ENCODE measurements at regions not wholly inside any gene's neighbourhood (a gene's known extent, or its start where the extent isn't known, plus 50 kb on each side); places are given as distances from the start of the nearest gene placed in this dataset.

DNA sequence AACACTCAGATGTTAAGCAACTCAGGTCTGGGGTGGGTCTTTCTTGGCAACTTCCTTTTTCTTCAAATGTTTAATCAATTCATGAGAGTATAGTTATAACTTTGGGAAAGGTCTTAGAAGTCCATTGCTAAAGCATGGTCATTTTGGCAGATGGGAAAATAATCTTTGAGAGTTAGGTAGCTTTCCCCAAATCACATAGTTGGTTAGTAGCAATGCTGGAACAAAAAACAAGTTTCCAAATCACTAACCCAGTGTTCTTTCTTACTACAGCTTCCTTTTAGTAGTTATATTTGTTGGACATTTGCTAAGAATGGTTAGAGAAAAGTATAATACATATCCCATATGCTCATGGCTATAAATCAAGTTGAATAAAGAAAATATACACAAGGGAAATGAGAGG lies 185.2 kb upstream of the SLC14A2 start:
- DNase-seq (ENCODE audit: low read depth in 2 of 2), result no peak

GRCh38 chr18:45435810-45436209 lies 179.5 kb upstream of the SLC14A2 start:
- no peak for DNase-seq (ENCODE audit: low read depth in 2 of 2)

DNA sequence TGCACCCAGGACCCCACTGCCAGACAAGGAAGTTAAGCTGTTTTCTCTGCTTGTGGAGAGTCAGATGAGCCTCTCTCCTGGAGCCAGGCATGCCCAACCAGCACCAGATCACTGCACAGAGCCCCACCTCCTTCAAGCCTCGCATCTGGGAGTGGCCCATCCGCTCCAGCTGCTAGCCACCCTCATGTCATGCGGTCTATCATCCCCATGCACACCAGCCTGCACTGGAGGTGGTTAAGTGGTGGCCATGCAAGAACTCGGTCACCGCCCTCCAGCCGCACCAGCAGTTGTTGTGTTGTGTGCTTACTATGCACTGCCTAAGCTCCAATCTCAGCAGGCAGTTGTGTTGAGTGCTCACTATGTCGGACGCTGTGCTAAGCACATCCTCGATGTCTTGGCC lies 177.9 kb upstream of the SLC14A2 start:
- DNase-seq (ENCODE audit: low read depth in 2 of 2), result no peak

DNA sequence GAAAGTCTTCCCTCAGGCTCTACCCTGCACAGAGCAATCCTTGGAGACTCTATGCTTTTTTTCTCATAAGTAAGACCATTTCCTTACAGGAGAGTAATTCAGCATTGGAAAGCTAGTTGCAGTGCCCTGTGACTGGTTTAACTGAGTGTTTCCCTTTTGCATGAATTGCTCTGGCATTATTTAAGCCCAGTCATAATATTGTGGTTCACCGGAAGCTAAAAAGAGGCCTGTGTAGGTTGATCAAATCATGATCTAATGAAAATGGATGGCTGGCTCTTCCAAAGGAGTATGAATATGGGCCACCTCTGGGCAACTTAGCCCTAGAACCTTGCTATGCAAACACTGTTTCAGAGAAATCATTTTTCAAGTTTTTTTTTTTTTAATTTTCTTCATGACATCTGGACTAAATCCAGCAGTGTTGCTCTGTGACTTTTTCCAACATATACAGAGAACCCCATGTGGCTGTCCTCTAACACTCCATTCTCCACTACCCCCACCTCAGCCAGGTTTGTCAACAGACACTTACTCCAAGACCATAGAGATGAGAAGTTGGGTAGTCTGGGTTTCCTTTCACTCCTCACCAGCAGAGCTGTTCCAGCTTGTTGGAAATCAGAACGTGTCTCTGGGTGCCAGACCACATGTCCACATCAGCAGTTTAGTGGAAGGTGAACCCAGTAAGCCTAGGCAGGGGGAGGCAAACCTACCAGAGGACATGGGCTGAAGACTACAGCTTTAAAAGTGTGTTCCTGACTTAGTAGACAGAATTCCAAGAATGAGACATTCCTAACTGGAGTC lies 175.2 kb upstream of the SLC14A2 start:
- DNase-seq (ENCODE audit: low read depth in 2 of 2), result no peak

GRCh38 chr18:45441110-45441847 lies 174.0 kb upstream of the SLC14A2 start:
- no peak for DNase-seq (ENCODE audit: low read depth in 2 of 2)

- no peak for DNase-seq (ENCODE audit: low read depth in 2 of 2)
These were observed 171.2 kb upstream of the SLC14A2 start for GRCh38 chr18:45444040-45444439.

GRCh38 chr18:45447355-45448265 lies 167.7 kb upstream of the SLC14A2 start:
- no peak for DNase-seq (ENCODE audit: low read depth in 2 of 2)

DNA sequence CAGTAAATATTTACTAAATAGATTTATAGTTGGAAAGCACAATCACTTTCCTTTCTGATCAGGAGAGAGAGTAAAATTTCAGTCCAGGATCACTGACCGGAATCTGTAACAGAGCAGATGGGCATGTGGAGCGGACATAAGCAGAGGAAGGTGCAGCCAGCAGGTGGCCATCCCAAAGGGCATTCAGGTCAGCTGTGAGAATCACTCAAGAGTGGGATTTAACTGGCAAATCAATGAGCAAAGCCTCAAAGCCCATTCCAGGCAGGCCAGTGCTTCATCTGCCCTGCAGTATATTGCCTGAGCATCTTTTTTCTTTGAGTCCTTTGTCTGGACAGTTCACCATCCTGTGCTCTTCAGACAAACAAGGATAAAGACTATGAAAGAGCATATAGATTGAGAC lies 166.4 kb upstream of the SLC14A2 start:
- DNase-seq (ENCODE audit: low read depth in 2 of 2), result no peak

DNA sequence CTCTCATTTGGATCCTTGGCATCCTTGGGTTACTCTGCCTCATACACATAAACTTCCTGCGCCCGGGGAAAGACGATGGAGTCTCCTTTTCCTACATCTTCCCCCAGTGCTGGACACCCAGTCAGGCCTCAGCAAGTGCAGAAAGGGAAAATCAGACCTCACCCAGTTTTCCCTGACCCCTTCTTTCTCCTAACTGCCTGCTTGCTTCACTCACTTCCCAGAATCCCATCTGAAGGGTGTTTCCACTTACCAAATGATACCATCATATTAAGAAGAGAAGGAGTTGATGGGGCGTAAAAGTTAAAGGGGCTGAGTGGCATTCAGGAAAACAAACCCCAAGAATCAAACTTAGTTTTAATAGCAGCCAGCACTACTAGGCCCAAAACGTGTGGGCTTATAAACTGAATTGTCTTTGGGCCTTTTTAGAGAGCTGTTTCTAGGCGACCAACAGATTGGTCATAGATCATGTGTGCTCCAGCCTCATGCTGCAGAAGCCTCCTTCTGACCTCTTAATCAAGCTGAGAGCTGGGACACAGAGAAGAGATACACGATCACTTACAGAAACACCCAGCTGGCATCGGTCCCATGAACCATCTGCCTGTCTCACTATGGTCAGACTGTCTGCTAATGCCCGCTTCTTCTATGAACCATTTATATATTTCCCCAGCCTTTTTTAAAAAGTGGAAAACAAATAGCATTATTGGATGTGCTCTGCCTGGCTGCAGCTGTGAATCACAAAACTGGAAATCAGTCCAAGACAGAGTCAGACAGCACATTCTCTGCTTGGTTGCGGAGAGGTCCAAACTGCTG lies 165.7 kb upstream of the SLC14A2 start:
- no peak for DNase-seq (ENCODE audit: low read depth in 2 of 2)

GRCh38 chr18:45456090-45457021 lies 158.9 kb upstream of the SLC14A2 start:
- DNase-seq (ENCODE audit: low read depth in 2 of 2), result no peak

GRCh38 chr18:45458033-45458432 lies 157.2 kb upstream of the SLC14A2 start:
- no peak for DNase-seq (ENCODE audit: low read depth in 2 of 2)

DNA sequence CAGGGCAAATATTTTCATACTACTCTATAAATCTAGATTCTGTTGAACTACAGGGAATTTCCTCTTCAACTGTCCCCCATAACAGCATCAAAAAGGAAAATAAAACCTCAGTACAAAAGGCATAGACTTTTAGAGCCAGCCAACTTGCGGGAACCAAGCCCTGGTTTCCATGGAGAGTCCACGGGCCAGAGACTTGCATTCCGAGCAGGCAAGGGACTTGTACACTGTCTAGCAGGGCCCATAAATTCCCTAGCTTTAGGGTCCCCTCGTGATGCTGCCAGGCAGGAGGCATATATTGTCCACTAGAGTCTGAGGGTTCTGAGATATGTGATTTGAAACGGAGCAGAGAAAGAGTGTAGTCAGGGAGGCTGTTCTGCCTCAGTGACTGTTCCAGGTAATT lies 153.1 kb upstream of the SLC14A2 start:
- no peak for DNase-seq (ENCODE audit: low read depth in 2 of 2)

GRCh38 chr18:45463451-45463850 lies 151.8 kb upstream of the SLC14A2 start:
- DNase-seq (ENCODE audit: low read depth in 2 of 2), result no peak

DNA sequence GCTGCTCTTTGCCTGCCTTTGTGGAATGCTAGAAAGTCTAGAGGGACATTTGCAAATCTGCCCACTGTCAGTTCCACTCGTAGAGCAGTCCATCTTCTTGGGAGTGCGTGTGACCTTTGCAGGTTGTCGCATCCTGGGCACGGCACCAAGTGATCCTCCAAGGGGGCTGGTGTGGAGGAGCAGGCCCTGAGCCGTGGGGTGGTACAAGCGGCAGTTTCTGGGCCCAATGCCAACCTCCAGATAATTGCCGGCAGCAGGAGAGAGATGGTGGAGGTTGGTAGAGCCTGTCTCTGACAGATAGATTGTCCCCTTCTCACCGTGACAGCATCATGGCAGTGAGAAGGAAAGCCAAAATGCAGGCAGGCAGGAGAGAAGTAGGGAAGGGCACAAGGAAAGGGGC lies 150.7 kb upstream of the SLC14A2 start:
- no peak for DNase-seq (ENCODE audit: low read depth in 2 of 2)

DNA sequence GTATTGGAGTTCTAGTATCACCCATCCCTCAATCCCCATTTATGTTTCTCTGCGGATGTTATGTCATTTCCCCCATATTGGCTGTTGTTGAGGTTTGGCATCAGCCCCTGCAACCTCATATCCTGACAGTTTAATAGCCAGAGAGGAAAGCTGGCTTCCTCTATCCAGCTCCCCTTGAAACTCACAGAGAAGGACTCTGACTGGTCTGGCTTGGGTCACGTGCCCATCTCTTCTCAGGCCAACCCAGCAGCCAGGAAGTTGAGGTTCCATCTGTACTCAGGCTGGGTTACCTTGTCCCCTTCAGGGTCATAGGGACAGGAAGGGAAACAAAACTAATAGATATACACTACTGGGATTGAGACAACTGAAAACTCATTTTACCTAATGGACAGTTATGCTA lies 148.0 kb upstream of the SLC14A2 start:
- DNase-seq (ENCODE audit: low read depth in 2 of 2), result no peak

DNA sequence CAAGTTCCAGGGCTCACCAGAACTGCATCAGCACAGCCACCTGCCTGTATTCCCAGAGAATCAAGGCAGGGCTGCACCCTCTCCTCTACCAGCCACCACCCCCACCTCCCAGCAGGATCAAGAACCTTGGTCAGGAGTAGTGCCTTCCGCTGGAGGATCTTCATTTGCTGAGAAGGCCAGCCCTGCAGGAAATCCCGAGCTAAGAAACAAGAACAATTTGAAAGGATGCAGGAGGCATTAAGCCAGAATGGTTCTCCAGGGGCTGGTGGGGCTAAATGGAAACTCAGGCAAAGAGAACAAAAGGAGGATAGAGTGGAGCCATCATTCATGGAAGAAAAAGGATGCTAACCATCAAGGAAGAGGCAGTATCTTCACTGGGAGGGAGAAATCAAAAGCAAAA lies 147.3 kb upstream of the SLC14A2 start:
- DNase-seq (ENCODE audit: low read depth in 2 of 2), result no peak

- DNase-seq (ENCODE audit: low read depth in 2 of 2), result no peak
These were observed 136.4 kb upstream of the SLC14A2 start for GRCh38 chr18:45478889-45479288.

DNA sequence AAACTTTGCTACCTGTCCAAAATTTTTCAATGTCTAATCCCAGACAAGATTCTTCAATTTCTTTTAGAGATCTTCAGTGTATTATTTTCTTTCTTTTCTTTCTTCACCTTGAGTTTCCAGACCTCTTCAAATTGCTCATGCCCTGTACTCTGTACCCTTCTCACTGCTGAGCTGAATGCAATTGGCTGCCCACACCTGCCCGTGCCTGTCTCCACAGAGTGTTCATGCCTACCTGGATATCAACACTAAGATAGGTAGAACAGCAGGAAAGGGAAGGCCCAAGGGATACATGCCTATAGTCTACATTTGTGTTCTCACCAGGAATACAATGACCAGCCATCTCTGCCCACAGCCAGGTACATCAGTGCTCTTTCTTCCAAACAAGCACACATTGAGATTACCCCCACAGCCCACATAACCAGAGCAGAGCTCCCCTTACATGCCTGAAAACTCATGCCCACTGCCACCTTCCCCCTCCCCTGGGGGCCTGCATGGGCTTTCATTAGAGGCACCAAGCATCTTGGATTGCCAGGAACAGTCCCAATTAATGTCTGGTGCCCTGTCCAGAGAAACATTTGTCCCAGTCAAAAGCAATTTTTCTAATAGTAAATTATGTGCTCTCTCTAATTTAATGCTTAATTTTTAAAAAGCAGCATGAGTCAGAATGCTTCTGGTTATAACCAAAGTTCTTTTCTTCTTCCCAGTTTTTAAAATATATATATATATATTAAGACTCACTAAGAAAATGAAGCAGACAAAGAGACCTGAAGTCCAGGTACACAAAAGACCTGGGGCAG lies 134.9 kb upstream of the SLC14A2 start:
- DNase-seq (ENCODE audit: low read depth in 2 of 2), result no peak

GRCh38 chr18:45481821-45482220 lies 133.5 kb upstream of the SLC14A2 start:
- no peak for DNase-seq (ENCODE audit: low read depth in 2 of 2)

DNA sequence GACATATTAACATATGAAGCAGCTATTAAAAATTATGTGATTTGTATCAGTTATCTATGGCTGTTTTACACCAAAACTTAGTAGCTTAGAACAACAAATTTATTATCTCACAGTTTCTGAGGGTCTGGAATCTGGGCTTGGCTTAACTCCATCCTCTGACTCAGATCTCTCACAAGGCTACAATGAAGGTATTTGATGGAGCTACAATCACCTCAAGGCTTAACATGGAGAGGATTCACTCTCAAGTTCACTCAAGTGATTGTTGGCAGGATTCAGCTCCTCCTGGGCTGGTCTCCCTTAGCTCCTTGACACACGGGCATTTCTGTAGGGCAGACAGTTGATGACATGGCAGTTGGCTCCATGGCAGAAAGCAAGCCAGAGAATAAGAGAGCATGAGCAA lies 133.0 kb upstream of the SLC14A2 start:
- no peak for DNase-seq (ENCODE audit: low read depth in 2 of 2)
